GM23248 (cell line): ENCODE measurements at regions not wholly inside any gene's neighbourhood (a gene's known extent, or its start where the extent isn't known, plus 50 kb on each side); places are given as distances from the start of the nearest gene placed in this dataset.

Experiments
- DNase-seq: peaks from one replicate; pipeline ENCODE4 v3.0.0-alpha.2; 2015
- H2AFZ ChIP-seq: fragments of 200-600 bp; sonication (generic); 2 replicates; pipeline ENCODE4 v1.6.1; 2016; ENCODE audit warnings: antibody characterized with exemption
- H3F3A ChIP-seq: fragments of 200-600 bp; sonication (generic); 2 replicates; pipeline ENCODE4 v1.6.1; 2016; ENCODE audit warnings: mild to moderate bottlenecking, antibody characterized with exemption, mixed run types; ENCODE audit not compliant: insufficient read depth
- H3K27ac ChIP-seq: fragments of 200-600 bp; sonication (generic); 2 replicates; pipeline ENCODE4 v1.5.1; 2016; ENCODE audit warnings: mild to moderate bottlenecking
- H3K27me3 ChIP-seq: fragments of 200-600 bp; sonication (generic); replicated peaks from 2 replicates; pipeline ENCODE4 v1.6.1; 2016; ENCODE audit warnings: mild to moderate bottlenecking; ENCODE audit not compliant: insufficient read depth
- H3K36me3 ChIP-seq: fragments of 200-600 bp; sonication (generic); 2 replicates; pipeline ENCODE4 v1.6.1; 2016; ENCODE audit warnings: low read depth, mild to moderate bottlenecking
- H3K4me1 ChIP-seq: fragments of 200-600 bp; sonication (generic); 2 replicates; pipeline ENCODE4 v1.6.1; 2016; ENCODE audit warnings: mild to moderate bottlenecking; ENCODE audit not compliant: insufficient read depth
- H3K4me2 ChIP-seq: fragments of 200-600 bp; sonication (generic); one replicate; pipeline ENCODE4 v1.6.1; 2016; ENCODE audit warnings: mild to moderate bottlenecking; ENCODE audit not compliant: unreplicated experiment
- H3K4me3 ChIP-seq: fragments of 200-600 bp; sonication (generic); 2 replicates; pipeline ENCODE4 v1.5.1; 2016; ENCODE audit warnings: mild to moderate bottlenecking
- H3K79me2 ChIP-seq: fragments of 200-600 bp; sonication (generic); 2 replicates; pipeline ENCODE4 v1.6.1; 2016; ENCODE audit warnings: mild to moderate bottlenecking; ENCODE audit not compliant: insufficient read depth
- H3K9ac ChIP-seq: fragments of 200-600 bp; sonication (generic); 2 replicates; pipeline ENCODE4 v1.6.1; 2016; ENCODE audit warnings: mild to moderate bottlenecking
- H3K9me2 ChIP-seq: fragments of 200-600 bp; sonication (generic); 2 replicates; pipeline ENCODE4 v1.6.1; 2016; ENCODE audit warnings: mixed run types, mild to moderate bottlenecking, moderate library complexity; ENCODE audit not compliant: insufficient read depth
- H3K9me3 ChIP-seq: fragments of 200-600 bp; sonication (generic); one replicate; pipeline ENCODE4 v1.6.1; 2017; ENCODE audit warnings: low read depth
- H4K20me1 ChIP-seq: fragments of 200-600 bp; sonication (generic); 2 replicates; pipeline ENCODE4 v1.6.0; 2016; ENCODE audit not compliant: insufficient read depth
- EZH2 ChIP-seq: fragments of 200-600 bp; sonication (generic); IDR thresholded peaks from 2 replicates; pipeline ENCODE4 v1.6.1; 2018; ENCODE audit warnings: antibody characterized with exemption, mild to moderate bottlenecking; ENCODE audit not compliant: insufficient read depth, poor library complexity, severe bottlenecking
- EZH2phosphoT487 ChIP-seq: fragments of 200-600 bp; sonication (generic); IDR thresholded peaks from 2 replicates; pipeline ENCODE4 v1.6.1; 2018; ENCODE audit warnings: antibody characterized with exemption, moderate library complexity, mild to moderate bottlenecking, low read depth; ENCODE audit not compliant: insufficient read depth
- WGBS, 2 experiments: methylation state at CpG; one replicate each; pipeline ENCODE4 v1.1.6; 2015 to 2017; ENCODE audit warnings: low lambda C conversion rate in 2 of 2, low coverage in 1 of 2; ENCODE audit errors: missing lambda C conversion rate in 2 of 2; 5-methylcytosine and 5-hydroxymethylcytosine counted together
- in situ Hi-C: fragments of 300-500 bp; cut with MboI; formaldehyde crosslinking; loops from 2 replicates; pipeline ENCODE4 v1.15.0; 2020

DNA sequence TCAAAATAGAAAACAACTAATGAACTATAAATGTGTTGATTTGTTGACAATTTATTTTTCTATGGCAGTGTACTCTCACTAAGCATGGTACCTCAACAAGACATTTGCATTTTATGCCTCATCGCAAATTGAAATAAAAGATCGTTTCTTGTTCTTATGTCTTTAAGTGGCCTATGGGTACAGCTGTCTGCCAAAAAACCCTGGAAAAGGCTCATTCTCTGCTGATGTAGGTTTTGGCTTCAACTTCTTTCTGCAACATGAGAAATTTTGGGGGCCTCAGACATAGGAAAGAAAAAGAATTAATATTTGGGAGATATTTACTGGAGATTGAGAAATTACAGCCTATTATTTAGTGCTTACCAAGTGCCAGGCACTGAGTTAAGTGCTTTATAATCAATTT lies 205.1 kb upstream of the DPP10 start:
- Histone ChIP-seq H3K36me3 (no peaks in the 10 kb centered on the region), H3K4me1 (no peaks in the 10 kb centered on the region), H3K9me2 (no peaks in the 10 kb centered on the region), H3K4me2 (no peak overlapping the region), H2AFZ (no peak overlapping the region), H3K27me3 (no peaks in the 10 kb centered on the region), H3K4me3 (no peak overlapping the region), H4K20me1 (no peaks in the 10 kb centered on the region), H3K9ac (no peak overlapping the region), H3F3A (no peaks in the 10 kb centered on the region), H3K79me2 (no peaks in the 10 kb centered on the region), H3K27ac (no peak overlapping the region), H3K9me3 (no peaks in the 10 kb centered on the region)
- WGBS, 2 experiments: 65 to 66% methylated on average over 2 of the region's 2 CpGs
- in situ Hi-C loops: no loop called here
- TF ChIP-seq EZH2phosphoT487: no peak
- TF ChIP-seq EZH2: no peak
- DNase-seq: no peak

DNA sequence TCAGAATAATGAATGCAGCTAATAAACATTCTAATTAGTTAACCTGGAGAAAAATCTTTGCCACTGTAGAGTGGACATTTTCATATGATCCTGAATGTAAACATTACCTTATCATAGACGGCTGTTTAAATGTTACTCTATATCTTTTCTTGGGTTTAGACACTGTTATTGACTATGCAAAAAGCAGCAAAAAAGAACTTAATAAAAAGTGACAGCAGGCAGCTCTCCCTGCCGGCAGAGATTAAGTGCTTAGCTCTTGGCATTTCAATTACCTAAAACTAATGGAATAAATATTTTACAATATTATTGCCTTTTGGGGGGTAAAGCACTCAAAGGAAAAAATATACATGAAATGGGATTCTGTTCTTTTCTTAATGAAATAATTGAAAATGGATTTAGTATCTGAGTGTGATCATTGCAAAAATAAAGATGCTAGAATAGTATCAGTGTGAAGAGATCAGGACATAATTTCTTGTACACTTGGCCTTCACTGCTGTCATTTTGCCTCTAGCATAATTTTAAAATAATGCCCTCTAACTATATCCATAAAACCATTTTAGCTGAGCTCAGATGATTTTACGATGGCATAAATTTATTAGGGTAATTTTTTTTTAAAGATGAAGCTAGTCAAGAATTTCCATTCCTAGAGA lies 203.4 kb upstream of the DPP10 start:
- Histone ChIP-seq H3K4me2 (no peak overlapping the region), H3K27me3 (no peaks in the 10 kb centered on the region), H3K79me2 (no peaks in the 10 kb centered on the region), H3K36me3 (no peaks in the 10 kb centered on the region), H3K4me1 (no peaks in the 10 kb centered on the region), H3K9me2 (no peaks in the 10 kb centered on the region), H3K9me3 (no peaks in the 10 kb centered on the region), H2AFZ (no peak overlapping the region), H3F3A (no peaks in the 10 kb centered on the region), H3K9ac (no peak overlapping the region), H4K20me1 (no peaks in the 10 kb centered on the region), H3K4me3 (no peak overlapping the region), H3K27ac (no peak overlapping the region)
- no peak for TF ChIP-seq EZH2
- TF ChIP-seq EZH2phosphoT487: no peak
- 21 to 30% methylated on average over 3 of the region's 3 CpGs for WGBS, 2 experiments
- in situ Hi-C loops: no loop called here
- no peak for DNase-seq

DNA sequence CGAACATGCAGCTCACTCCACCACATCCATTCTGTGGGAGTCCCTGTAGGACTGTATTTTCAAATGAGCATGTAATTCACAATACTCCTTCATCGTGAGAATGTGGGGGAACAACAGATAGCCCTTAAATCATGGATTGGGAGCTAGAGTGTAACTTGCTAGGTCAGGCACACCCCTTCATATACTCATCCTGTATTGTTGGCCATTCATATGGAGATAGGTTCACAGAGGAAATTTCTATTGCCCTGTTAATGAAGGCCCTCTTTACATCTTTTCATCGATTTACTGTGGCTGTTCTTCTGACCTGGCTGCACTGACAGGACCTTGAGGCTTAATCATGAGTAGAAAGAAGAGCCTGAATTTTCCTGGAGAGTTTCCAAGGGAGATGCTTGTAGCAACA lies 193.8 kb upstream of the DPP10 start:
- no peaks in the 10 kb centered on the region for H3K27me3 ChIP-seq
- WGBS, 2 experiments: 14 to 20% methylated on average over 3 of the region's 3 CpGs
- H2AFZ ChIP-seq: no peak overlapping the region
- H4K20me1 ChIP-seq: no peaks in the 10 kb centered on the region
- no peaks in the 10 kb centered on the region for H3K9me2 ChIP-seq
- in situ Hi-C loops: no loop called here
- H3K9me3 ChIP-seq: no peaks in the 10 kb centered on the region
- H3K27ac ChIP-seq: no peak overlapping the region
- H3K79me2 ChIP-seq: no peaks in the 10 kb centered on the region
- H3K4me3 ChIP-seq: no peak overlapping the region
- H3F3A ChIP-seq: no peaks in the 10 kb centered on the region
- no peaks in the 10 kb centered on the region for H3K4me1 ChIP-seq
- no peaks in the 10 kb centered on the region for H3K36me3 ChIP-seq
- TF ChIP-seq EZH2 (no peak), EZH2phosphoT487 (no peak)
- no peak overlapping the region for H3K9ac ChIP-seq
- no peak for DNase-seq
- no peak overlapping the region for H3K4me2 ChIP-seq

DNA sequence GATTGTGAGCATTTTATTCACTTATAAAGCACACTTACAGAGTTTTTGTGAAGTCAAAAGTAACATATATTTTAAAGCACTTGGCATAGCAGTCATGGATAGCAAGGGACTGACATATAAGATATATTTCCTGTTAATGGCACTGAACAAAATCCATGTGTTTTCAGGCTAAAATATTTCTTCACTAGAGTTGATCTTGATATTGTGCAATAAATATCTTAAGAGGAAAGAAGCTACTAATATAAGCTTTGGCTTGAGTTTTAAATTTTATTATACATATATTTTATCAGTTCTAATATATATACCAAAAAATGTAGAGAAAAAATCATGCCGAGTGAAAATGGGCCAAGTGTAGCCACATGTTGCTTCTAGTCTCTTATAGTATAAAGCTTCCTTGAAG lies 189.7 kb upstream of the DPP10 start:
- Histone ChIP-seq H3F3A (no peaks in the 10 kb centered on the region), H3K9me3 (no peaks in the 10 kb centered on the region), H3K4me1 (no peaks in the 10 kb centered on the region), H3K9ac (no peak overlapping the region), H3K9me2 (no peaks in the 10 kb centered on the region), H2AFZ (no peak overlapping the region), H3K4me3 (no peak overlapping the region), H3K27me3 (no peaks in the 10 kb centered on the region), H4K20me1 (no peaks in the 10 kb centered on the region), H3K27ac (no peak overlapping the region), H3K36me3 (no peaks in the 10 kb centered on the region), H3K79me2 (no peaks in the 10 kb centered on the region), H3K4me2 (no peak overlapping the region)
- no peak for TF ChIP-seq EZH2
- no peak for TF ChIP-seq EZH2phosphoT487
- WGBS, 2 experiments: 13 to 20% methylated on average over 1 of the region's 1 CpG
- no peak for DNase-seq
- in situ Hi-C loops: no loop called here

DNA sequence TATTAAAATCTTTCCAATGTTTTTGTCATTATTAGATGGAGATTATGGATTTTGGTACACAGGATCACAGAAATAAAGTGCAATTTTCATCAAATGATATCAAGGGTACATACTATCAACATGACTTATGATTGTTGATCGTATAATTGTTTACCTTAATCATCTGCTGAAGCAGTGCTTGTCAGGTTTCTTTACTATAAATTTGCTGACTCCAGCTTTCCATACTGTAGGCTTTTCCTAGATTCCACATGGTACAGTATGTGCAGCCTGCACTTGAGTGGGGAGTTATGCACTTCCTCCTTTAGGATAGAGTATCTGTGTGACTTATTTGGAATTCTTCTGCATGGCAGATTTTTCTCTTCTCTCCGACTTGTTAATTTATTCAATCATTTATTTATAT lies 187.6 kb upstream of the DPP10 start:
- in situ Hi-C loops: no loop called here
- TF ChIP-seq EZH2phosphoT487 (no peak), EZH2 (no peak)
- no peaks in the 10 kb centered on the region for H3K27me3 ChIP-seq
- no peak overlapping the region for H3K4me2 ChIP-seq
- 12 to 21% methylated on average over 2 of the region's 2 CpGs for WGBS, 2 experiments
- no peaks in the 10 kb centered on the region for H3K4me1 ChIP-seq
- H3K9ac ChIP-seq: no peak overlapping the region
- no peak overlapping the region for H2AFZ ChIP-seq
- H3K79me2 ChIP-seq: no peaks in the 10 kb centered on the region
- H3K4me3 ChIP-seq: no peak overlapping the region
- no peaks in the 10 kb centered on the region for H3F3A ChIP-seq
- H3K27ac ChIP-seq: no peak overlapping the region
- H3K9me3 ChIP-seq: no peaks in the 10 kb centered on the region
- H3K36me3 ChIP-seq: no peaks in the 10 kb centered on the region
- no peak for DNase-seq
- H3K9me2 ChIP-seq: no peaks in the 10 kb centered on the region
- H4K20me1 ChIP-seq: no peaks in the 10 kb centered on the region
